ENCODE measurements at regions not wholly inside any gene's neighbourhood (a gene's known extent, or its start where the extent isn't known, plus 50 kb on each side); places are given as distances from the start of the nearest gene placed in this dataset.

DNA sequence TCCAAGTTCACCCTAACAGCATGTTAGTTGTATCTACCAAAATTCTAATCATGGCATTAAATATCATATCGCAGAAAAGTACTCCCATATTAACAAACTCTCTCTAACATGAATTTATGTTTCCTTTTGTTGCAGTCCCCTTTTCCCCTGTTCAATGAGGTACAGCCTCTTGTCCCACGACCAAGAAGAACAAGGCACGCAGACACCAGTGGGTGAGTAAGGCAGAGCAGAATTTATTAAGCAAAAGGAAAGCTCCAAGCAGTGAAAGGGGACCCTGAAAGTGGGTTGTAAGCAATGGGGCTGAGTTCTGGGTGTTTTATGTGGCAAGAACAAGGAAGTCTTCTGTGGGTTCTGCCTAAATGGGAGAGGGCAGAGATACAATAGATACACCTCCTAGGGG is 183.5 kb downstream of the LURAP1L start:
- TF ChIP-seq, protein P1, sequence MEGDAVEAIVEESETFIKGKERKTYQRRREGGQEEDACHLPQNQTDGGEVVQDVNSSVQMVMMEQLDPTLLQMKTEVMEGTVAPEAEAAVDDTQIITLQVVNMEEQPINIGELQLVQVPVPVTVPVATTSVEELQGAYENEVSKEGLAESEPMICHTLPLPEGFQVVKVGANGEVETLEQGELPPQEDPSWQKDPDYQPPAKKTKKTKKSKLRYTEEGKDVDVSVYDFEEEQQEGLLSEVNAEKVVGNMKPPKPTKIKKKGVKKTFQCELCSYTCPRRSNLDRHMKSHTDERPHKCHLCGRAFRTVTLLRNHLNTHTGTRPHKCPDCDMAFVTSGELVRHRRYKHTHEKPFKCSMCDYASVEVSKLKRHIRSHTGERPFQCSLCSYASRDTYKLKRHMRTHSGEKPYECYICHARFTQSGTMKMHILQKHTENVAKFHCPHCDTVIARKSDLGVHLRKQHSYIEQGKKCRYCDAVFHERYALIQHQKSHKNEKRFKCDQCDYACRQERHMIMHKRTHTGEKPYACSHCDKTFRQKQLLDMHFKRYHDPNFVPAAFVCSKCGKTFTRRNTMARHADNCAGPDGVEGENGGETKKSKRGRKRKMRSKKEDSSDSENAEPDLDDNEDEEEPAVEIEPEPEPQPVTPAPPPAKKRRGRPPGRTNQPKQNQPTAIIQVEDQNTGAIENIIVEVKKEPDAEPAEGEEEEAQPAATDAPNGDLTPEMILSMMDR (IDR thresholded peaks at IDR 0.05): no peak
- TF ChIP-seq POLR2A (IDR thresholded peaks at IDR 0.05): no peak

Data from thyroid gland (tissue), 4 donors.